ENCODE measurements at regions not wholly inside any gene's neighbourhood (a gene's known extent, or its start where the extent isn't known, plus 50 kb on each side); places are given as distances from the start of the nearest gene placed in this dataset.

DNA sequence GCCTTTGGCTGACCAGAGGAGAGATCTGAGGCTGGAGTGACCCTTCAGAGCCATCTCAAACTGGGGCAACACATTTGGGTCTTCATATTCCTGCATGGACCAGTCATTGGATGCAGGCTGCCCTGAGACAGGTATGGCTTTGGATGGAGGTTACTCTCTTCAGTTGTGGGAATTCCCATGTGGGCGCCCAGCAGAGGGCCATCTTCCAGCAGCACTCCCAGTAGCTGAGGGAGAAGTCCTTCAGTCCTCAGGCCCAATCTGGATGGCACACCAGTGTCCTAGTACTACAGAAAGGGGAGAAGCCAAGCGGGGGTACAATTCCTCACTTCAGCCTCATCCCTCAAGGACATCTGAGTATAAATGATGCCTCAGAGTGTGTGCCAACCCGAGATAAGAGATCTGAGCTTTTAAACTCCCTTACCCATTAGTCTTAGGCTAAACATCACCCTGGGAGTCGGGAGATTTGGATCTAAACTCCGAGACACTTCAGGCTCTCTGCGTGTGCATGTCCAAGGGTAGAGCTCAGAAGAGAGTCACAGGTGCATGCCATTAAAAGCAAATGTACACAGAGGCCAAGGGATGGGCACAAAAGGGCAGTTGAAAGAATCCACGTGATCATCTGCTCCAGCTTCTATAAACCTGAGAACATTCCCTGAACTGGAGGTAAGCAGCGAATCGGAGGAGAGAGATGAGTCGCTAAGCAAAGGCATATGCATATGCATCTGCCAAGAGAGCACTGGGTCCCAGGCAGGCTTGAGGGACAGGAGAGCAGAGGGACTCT, 204.6 kb downstream of the CD83 start:
- DNase-seq (ENCODE audit: low spot score), result no peak

DNA sequence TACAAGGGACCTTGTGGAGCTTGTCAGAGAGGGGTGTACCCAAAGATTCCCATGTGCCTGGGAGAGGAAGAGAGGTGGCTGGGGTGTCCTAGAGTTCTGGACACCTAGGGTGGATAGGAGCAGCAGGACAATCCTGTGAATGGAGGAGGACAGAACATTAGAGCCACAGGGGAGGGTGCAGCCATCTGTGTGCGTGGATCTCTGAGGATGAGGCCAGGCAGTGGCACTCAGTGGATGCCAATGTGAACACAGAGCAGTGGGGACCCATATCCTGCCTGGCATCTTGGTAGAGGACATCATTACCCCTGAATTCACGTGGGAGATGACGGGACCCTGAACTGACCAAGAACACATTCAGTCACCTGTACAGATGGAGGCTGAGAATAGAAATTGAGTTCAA, 205.3 kb downstream of the CD83 start:
- DNase-seq (ENCODE audit: low spot score), result no peak

DNA sequence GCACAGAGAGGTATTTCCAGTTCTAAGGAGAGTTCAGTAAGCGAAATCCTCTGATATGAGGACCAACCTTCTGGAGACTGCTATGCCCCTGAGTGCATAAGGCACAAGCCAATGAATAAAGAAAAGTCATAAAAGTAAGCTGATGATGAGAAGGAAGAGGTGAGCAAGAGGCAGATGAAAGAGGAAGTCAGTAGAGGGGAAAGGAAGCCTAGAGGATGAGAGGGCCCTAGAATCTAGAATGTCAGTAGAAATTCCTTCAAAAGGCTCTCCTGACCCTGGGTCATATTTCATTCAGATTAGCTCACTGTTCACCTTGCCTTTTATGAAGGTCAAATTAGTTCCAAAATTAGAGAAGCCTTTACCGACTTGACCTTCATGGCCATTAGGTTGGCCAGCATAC, 209.2 kb downstream of the CD83 start:
- DNase-seq (ENCODE audit: low spot score), result no peak

DNA sequence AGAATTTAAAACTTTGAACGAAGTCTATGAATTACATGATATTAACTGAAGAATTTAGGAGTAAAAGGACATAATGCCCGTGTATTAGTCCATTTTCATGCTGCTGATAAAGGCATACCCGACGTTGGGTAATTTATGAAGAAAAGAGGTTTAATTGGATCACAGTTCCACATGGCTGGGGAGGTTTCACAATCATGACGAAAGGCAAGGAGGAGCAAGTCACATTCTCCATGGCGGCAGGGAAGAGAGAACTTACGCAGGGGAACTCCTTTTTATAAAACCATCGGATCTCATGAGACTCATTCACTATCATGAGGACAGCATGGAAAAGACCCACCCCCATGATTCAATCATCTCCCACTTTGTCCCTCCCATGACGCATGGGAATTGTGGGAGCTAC, 210.6 kb downstream of the CD83 start:
- DNase-seq (ENCODE audit: low spot score), result no peak

DNA sequence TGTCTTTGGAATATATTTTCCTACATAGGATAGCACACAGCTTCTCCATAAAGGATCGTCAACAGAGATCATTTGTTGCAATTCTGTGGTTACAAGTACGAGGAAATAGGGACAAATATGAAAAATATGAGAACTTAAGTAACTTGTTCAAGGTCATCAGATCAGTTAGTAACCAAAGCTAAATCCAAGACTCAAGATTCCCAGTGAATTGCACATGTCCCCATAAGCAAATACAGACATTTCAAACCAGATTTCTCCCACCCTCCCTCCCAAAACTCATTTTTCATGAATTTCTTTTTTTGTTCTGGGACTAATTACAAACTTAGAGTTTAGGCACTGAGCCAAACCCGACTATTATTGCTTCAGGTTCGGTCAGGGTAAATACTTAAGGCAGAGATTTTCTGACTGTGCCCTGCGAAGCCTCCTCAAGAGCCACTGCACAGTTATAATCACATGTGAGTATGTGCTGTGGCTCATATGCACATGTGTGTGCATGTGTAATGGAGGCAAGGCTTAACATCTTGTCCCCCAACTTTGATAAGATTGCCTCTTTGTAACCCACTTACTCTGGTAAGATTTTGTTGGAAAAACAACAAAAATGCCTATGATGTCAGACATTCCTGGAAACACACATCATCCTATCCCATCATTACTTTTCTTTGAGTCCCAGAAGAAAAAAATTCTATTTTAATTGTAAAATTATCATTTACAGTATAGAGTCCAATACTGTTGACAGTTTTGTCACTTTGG, 216.2 kb downstream of the CD83 start:
- no peak for DNase-seq (ENCODE audit: low spot score)

DNA sequence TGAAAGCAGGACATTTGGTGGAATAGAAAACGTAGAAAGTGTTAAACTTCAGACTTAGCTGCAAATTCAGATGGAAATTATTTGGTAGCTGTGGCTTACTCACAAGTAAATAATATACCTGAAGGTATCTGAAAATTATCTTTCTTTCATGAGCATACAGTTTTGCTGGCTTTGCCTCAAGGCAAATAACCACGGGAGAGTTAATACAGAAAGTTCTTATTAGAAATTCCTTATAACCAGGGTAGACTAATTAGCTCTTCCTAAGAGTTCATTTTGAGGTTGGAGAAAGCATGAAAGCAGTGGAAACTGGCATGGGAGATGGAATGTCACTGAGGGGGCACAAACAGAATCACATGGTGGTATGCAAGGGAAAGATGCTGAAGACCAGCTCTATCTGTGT, 217.5 kb downstream of the CD83 start:
- no peak for DNase-seq (ENCODE audit: low spot score)

DNA sequence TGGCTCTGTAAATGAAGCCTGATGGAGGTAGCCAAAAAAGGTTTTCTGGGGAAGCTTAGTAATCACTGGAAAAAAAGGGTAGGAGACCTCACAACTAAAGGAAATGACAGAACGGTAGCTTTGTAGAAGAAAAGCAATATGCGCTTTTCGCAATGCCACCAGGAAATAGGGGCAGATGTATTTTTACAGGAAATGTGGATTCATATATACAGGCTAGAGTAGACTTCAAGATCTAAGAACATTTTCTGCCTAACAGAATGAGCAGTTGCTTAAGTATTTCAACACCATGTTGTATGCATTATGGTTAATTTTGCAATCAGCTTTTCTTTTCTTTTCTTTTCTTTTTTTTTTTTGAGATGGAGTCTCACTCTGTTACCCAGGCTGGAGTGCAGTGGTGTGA, 219.6 kb downstream of the CD83 start:
- DNase-seq (ENCODE audit: low spot score), result no peak

DNA sequence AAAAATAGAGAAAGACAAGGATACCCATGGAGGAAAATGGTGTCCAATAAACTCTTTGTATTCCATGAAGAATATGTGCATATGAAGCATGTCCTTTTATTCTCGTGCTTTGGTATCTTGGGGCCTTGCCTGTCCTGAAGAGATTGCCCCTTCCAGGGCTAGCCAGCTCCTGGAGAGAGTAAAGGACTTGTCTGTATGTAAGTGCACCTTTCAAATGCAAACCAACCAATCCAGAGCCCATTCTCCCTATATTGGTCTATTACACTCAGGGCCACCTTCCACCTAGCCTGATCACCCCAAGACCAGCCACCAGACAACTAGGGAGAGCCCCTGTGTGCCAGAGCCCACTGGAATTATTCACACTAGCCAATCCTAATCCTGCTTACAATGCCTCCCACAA, 221.6 kb downstream of the CD83 start:
- DNase-seq (ENCODE audit: low spot score), result no peak

DNA sequence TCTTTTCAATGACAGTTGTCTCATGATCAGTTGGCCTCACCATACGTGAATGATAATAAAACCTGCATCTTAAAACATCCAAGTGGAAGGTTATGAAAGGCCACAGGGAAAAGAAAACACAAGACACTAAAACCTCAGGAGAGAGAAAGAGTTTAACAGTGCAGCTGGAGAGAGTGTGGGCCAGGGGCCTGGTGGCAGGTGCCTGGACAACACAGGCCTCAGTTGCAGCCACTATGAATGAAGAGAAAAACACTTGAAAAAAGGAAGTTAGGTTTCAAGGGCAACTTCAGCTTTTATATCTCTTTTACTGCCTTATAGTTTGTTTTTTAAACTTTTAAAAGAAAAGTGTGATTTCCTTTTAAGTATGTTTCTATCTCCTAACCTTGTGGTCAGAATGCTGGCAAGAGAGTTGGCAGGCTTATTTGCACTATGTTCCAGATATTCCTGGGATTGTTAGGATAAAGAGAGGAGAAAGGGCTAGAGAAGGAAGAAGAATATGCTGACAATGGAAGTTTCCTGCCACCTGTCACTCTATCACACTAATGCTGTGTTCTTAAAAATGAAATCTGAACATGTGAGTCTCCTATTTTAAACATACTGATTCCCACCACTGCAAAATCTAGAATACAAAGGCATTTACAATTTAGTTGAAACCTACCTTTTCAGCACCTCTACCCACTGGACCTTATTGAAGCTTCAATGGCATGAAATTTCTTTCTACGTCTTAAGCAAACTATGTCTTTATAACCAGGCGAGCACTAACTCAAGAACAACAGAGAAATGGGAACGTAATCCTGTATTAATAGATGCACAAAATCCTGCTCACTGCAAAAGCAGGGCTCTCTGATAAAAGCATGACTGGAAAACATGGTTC, 222.4 kb downstream of the CD83 start:
- DNase-seq (ENCODE audit: low spot score), result no peak

DNA sequence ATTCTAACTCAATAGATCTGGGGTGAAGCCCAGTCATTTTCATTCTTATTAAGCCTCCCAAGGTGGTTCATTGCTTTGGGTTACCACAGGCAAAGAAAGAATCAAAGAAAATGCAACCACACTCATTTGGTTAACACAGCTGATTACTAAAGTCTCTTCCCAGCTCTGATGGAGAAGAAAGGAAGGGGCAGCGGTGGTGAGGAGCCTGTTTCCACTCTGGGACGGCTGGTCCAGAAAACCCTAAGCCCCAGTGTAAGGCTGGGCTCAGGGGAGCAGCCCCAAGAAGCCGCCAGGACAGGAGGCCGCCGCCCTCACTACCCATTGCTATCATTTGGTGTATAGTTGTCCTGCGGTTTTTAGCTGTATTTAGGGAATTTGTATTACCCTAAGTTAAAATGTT, 226.9 kb downstream of the CD83 start:
- DNase-seq (ENCODE audit: low spot score), result no peak

DNA sequence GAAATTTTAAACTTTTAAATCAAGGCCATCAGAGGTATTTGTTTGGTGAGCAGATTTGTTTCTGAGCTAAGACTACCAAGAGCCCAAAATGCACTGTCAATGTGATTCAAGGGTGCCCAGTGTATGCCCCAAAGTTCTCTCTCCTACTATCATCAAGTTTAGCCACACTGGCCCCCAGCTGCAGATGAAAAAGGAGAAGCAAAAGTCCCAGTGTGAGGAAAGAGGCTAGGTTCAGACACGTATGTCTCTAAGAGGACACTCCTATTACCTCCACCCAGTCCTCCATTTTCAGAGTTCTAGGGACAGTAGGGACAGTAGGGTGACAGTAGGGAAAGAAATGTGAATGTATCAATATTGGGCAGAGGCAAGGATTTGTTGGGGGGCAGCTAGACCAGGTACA, 230.8 kb downstream of the CD83 start:
- no peak for DNase-seq (ENCODE audit: low spot score)

DNA sequence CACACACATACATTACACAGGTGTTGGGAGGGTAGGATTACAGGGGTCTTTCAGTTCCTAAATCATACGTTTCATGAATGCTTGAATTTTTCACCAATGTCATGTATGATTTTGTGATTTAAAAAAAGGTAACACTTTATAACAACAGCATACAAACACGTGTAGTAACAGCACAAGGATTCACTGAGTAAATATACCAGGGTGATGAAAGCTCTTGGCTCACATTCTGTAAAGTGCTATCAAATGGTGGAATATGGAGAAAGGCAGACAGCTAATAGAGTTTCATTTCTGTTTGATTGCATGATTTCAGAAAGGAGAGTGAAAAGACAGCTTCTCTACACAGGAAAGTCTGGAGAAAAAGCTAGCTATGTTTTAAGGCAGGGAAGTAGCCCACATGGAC, 231.9 kb downstream of the CD83 start:
- no peak for DNase-seq (ENCODE audit: low spot score)

DNA sequence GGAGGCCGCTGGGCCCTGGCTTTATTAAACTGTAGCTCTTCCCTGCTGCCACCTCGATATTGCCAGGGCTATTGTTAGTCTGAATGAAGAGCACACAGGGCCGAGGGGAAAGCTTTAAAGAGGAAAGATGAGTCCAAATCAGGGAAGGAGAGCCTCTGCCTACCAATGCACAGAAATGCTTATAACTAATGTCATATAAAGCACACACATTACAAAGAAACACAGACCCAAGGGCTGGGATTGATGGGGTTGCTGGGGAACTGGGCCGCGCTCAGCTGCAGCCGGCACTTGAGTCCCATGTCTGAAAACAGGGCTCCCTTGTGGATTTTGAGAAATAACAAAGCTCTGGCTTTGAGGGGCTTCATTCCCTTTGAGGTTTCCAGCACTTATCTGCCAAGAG, 232.6 kb downstream of the CD83 start:
- DNase-seq (ENCODE audit: low spot score), result no peak

DNA sequence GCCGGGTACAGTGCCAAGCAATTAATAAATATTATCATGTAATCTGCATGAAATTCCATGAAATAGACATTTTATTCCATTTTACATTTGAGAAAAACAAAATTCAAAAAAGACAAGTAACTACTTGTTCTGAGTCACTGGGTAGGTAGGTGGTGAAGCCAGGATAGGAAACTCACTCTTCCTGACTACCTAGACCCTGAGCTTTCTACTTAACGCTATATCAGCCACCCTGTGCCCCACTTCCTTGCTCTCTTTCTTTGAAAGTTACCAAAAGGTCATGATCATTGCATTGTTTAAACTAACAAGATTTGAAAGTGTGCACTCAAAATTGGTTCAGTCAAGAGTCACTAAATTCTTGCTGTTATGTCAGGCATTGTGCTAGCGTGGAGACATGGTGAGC, 235.7 kb downstream of the CD83 start:
- DNase-seq (ENCODE audit: low spot score), result no peak

DNA sequence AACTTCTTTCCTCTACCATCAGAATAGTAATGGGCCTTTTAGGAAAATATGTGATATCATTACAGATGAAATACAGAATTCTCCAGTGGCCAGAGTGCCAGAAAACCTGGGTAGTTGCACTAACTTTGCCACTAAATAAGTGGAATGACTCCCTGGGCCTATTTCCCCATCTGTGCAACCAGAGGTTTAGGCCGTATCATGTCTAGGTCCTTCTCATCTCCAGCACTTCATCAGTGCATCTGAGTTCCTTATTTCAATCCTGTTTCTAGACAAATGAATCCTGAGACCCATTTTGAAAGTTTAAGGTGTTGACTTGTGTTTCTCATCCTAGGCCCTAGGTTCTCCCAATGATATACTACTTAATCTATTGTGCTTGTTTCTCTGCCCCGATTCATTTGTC, 236.2 kb downstream of the CD83 start:
- DNase-seq (ENCODE audit: low spot score), result no peak

DNA sequence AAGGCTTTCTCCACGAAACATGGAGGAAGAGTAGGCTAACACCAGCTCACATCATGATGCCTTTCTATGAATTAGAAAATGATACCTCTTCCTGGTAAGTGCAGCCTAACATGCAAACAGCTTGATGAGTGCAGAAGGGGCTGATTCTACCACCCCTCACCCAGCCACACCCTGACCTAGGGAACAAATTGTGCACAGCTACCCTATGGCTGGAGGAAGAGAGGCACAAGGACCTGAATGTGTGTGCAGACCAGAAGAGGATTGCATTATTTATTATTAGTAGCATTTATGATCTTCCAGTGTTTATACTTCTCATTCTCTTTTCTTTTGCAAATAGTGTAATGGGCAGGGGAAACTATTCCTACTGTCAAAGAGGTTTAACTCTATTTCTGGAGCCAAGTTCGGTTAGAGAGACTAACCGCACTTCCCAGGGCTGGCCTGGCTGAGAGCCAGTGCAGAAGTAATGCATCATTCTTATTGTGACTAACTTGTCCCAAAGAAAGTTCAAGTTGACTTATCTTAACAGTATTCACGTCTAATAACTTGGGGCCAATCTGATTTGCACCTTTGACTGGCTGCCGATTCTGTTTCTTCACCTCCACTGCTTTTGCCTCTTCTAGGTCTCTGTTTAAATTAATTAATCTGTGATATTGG, 237.5 kb downstream of the CD83 start:
- no peak for DNase-seq (ENCODE audit: low spot score)

DNA sequence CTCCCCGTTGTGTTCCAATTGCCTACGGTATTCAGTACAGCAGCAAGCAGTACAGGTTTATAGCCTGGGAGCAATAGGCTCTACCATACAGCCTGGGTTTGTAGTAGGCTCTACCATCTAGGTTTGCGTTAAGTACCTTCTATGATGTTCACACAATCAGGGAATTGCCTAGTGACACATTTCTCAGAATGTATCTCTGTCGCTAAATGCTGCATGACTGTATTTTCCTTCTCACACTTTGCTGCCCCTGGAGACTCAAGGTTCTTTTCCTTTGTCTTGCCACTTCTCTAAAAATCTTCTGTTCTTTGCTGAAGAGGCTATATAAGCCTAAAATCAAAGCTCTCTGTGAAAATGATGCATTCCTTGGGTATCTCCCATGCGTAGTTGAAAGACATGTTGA, 241.9 kb downstream of the CD83 start:
- DNase-seq (ENCODE audit: low spot score), result no peak

DNA sequence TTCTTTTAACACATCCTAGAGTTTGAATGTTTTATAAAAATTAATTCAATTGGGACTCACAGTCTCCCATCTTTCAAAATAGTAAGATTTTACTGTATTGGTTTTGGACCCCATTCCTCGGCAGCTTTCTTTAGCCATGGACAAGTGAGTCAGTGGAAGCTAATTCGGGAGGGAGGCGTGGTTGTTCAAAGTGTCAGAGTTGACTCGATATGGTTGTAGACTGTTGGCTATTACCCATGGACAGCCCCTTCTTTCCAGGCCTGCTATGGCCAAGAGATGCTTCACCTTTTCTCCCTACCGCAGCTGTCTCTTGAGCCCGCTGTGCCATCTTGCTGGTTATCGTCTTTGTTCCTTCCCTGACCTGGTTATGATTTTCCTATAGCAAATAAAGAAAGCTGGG, 243.0 kb downstream of the CD83 start:
- no peak for DNase-seq (ENCODE audit: low spot score)

DNA sequence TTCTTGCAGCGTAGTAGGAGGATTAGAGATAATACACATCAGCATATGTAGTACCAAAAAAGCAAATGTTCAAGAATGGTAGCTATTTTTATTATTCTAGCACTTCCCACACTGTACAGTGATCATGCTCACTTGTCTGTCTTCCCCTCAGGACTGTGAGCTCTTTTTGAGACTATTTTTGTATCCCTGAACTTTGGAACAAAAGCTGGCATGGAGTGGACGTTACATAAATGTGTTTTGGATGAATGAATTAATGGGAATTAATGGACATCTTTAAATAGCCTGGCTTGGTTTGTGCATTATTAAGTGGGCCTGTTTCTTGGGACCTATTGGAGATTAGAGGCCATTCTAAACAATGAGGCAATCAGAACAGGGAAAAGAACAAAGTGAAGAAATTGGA, 243.7 kb downstream of the CD83 start:
- no peak for DNase-seq (ENCODE audit: low spot score)

DNA sequence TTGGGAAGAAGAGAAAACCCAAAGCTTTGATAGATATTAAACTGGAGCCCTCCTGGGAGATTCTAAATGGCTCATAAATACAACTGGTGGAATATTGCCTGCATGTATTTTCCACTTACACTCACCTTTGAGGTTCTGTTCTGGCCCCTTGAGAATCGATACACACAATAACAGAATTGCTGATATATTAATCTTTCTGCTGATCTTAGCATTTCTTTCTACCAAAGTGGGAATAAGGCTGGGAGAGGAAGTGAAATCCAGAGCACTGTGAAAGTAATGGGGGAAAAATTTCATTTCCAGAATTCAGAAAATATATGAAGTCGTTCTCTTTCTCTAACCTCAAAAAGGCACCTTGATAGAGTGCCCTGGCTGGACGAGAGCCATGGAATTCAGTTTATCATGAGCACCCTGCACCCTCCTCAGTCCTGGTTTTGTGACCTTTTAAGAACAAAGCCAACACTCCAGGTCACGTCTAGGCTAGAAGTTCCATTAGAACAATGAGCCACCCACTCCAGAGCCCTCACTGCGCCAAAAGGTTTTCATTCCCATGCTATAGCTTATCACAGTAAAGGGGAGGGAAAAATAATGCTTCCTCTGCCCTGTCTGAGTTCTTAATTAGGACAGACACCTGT, 244.5 kb downstream of the CD83 start:
- DNase-seq (ENCODE audit: low spot score), result no peak

DNA sequence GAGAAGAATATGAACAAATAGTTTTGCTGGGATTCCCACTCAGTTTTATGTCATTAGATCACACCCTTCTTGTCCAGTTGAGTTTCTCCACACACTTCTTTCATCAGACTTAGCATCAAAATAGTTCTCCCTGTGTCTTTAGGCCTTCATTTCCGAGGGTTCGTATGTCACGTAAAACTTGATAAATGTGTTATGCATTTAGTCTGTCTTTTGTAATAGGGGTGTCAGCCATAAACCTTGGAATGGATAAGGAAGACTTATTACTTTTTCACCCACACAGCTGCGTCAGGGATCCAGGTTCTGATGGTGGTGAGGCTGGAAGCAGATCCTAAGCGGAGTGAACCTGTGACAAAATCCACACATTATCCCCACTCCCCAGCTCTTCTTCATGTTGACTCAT, 246.8 kb downstream of the CD83 start:
- no peak for DNase-seq (ENCODE audit: low spot score)
